Neutrophil (primary cell): ENCODE measurements at regions not wholly inside any gene's neighbourhood (a gene's known extent, or its start where the extent isn't known, plus 50 kb on each side); places are given as distances from the start of the nearest gene placed in this dataset.
"Not testable (repeated sequence)": the region's sequence is repeated elsewhere in the genome, so short reads cannot be mapped to it uniquely, and the experiment has no call there.

Experiments used
- H3K27ac ChIP-seq: fragments of 200-600 bp; sonication (generic); 2 replicates; pipeline ENCODE4 v1.5.1; 2016; ENCODE audit warnings: mild to moderate bottlenecking, moderate library complexity
- H3K27me3 ChIP-seq: fragments of 200-600 bp; sonication (generic); 2 replicates; pipeline ENCODE4 v1.6.0; 2016; ENCODE audit warnings: mild to moderate bottlenecking
- H3K36me3 ChIP-seq: fragments of 200-600 bp; sonication (generic); 2 replicates; pipeline ENCODE4 v1.5.1; 2017
- H3K4me1 ChIP-seq, 2 experiments: fragments of 200-600 bp in 1 of 2; sonication (generic) in 1 of 2; 1 replicate in 1 of 2; 2 replicates in 1 of 2; pipeline versions ENCODE4 v1.5.1 to v1.6.1; 2013 to 2016; ENCODE audit warnings: low read depth in 1 of 2, low read length in 1 of 2, mild to moderate bottlenecking in 1 of 2, moderate library complexity in 1 of 2; ENCODE audit not compliant: control insufficient read depth in 1 of 2, insufficient read depth in 1 of 2
- H3K4me3 ChIP-seq, 2 experiments: fragments of 200-600 bp in 1 of 2; sonication (generic) in 1 of 2; 1 replicate in 1 of 2; 2 replicates in 1 of 2; pipeline ENCODE4 v1.5.1; 2013 to 2016; ENCODE audit warnings: low read depth in 1 of 2, low read length in 1 of 2, mild to moderate bottlenecking in 1 of 2, moderate library complexity in 1 of 2
- H3K9me3 ChIP-seq: fragments of 200-600 bp; sonication (generic); 2 replicates; pipeline ENCODE4 v1.5.1; 2016
- TF ChIP-seq, protein P1 (sequence below): fragments of 200-600 bp; sonication (generic); IDR thresholded peaks from 2 replicates; pipeline ENCODE4 v1.5.1; 2016; ENCODE audit warnings: antibody characterized with exemption

DNA sequence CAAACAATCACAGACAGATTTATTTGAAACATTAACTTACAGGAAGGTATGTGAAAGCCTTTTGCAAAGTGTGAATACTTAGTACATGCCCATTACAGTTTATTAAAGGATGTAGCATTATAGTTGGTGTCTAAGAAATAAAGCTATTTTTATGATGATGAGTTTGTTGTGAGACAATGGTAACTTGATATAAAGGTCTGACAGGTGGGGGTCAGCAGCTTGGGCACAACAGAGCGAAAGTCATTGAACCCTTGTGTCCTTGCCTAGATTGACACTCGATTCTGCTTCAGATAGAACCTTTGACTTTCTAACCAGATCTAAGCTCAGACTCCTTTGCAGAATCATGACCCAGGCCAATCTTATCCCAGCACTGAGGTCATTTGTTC is 777.9 kb downstream of the NTRK3 start:
- TF ChIP-seq, protein P1, sequence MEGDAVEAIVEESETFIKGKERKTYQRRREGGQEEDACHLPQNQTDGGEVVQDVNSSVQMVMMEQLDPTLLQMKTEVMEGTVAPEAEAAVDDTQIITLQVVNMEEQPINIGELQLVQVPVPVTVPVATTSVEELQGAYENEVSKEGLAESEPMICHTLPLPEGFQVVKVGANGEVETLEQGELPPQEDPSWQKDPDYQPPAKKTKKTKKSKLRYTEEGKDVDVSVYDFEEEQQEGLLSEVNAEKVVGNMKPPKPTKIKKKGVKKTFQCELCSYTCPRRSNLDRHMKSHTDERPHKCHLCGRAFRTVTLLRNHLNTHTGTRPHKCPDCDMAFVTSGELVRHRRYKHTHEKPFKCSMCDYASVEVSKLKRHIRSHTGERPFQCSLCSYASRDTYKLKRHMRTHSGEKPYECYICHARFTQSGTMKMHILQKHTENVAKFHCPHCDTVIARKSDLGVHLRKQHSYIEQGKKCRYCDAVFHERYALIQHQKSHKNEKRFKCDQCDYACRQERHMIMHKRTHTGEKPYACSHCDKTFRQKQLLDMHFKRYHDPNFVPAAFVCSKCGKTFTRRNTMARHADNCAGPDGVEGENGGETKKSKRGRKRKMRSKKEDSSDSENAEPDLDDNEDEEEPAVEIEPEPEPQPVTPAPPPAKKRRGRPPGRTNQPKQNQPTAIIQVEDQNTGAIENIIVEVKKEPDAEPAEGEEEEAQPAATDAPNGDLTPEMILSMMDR, result no peak
- no peak overlapping the region for H3K4me3 ChIP-seq
- no peaks in the 10 kb centered on the region for H3K4me1 ChIP-seq
- no peaks in the 10 kb centered on the region for H3K9me3 ChIP-seq
- no peak overlapping the region for H3K27ac ChIP-seq
- no peaks in the 10 kb centered on the region for H3K27me3 ChIP-seq
- no peaks in the 10 kb centered on the region for H3K36me3 ChIP-seq

DNA sequence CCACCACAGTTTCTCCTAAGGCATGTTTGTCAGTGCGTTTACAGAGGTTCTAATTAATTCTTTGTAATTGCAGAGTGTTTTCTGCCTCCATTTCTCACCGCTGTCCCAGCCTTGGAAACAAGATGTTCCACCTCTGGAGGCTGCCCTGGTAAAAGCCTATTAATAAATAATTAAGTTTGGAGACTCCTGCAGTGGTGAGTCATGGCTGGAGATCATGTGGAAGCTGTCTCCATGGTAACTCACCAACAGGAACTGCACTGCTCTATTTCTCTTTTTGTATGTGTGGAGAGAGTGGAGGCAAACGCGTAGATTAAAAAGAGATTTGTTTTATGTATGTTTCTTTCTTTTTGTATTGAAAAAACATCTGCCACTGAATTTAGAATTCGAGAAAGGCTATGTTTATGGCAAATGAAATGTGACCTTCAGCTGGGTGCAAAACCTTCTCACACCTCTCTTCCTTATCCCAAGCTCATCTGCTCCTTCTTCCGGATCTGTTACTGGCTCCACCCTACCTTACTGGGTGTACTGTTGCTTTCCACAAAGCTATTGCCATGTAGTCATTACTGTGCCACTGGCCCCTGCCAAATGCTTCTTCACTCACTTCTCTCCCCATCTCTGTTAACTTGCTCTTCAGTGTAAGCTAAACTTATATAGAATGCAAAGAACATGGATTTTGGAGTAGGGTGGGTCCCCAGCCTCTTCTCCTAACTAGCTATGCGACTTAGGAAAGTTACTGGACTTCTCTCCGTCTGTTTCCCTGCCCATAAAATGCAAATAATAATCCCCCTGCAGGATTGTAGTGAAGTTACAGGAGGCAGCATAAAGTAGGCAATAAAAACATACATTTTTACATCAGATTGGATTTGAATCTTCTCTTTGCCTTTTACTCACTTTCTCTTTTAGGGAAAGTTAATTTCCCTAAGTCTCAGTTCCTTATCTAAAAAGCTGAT is 778.5 kb downstream of the NTRK3 start:
- TF ChIP-seq, protein P1, result no peak
- Histone ChIP-seq H3K27me3 (no peaks in the 10 kb centered on the region), H3K36me3 (no peaks in the 10 kb centered on the region), H3K9me3 (no peaks in the 10 kb centered on the region), H3K4me3 (no peak overlapping the region), H3K27ac (no peak overlapping the region), H3K4me1 (no peaks in the 10 kb centered on the region)

DNA sequence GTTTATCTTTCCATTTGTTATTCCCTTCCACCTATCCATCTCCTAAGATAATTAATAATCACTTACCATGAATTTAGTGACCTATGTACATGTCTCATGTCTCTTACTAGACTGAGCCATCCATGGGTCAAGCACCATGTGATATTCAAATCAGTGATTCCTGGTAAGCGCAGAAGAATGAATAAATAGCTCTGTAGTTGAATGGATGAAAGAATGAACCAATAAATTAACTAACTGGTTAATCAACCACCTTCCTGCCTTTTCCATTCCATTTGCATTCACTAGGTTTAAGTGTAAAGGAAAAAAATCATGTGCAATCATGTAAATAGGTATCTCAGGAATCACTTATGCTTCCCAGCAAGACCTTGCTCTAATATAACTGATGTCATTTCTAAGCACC is 779.5 kb downstream of the NTRK3 start:
- Histone ChIP-seq H3K27me3 (no peaks in the 10 kb centered on the region), H3K4me1 (no peaks in the 10 kb centered on the region), H3K27ac (no peak overlapping the region), H3K9me3 (no peaks in the 10 kb centered on the region), H3K36me3 (no peaks in the 10 kb centered on the region), H3K4me3 (no peak overlapping the region)
- TF ChIP-seq, protein P1, result no peak

DNA sequence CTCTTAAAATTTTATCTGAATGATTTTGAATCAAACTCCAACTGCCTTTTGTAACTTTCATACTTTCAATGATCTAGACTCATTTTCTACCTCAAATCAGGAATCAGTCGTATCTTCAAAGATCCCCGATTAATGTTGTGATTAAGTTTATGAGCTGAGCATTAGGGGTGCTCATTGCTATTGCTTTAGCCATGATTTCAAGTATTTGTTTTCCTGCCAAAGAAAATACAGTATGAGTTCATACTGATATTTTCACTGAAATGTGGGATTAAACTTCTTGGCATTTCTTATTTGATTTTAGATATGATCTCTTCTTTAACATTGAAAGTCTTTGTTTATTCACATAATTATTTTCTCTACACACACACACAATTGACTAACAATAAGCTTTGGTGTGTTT is 785.6 kb downstream of the NTRK3 start:
- H3K4me1 ChIP-seq, result no peaks in the 10 kb centered on the region
- no peaks in the 10 kb centered on the region for H3K36me3 ChIP-seq
- no peaks in the 10 kb centered on the region for H3K27me3 ChIP-seq
- TF ChIP-seq, protein P1, result no peak
- H3K27ac ChIP-seq, result no peak overlapping the region
- H3K9me3 ChIP-seq, result no peaks in the 10 kb centered on the region
- no peak overlapping the region for H3K4me3 ChIP-seq

DNA sequence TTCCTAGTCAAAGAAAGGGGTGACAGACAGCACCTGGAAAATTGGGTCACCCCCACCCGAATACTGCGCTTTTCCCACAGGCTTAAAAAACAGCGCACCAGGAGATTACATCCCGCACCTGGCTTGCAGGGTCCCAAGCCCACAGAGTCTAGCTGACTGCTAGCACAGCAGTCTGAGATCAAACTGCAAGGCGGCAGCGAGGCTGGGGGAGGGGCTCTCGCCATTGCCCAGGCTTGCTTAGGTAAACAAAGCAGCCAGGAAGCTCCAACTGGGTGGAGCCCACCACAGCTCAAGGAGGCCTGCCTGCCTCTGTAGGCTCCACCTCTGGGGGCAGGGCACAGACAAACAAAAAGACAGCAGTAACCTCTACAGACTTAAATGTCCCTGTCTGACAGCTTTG is 792.6 kb downstream of the NTRK3 start:
- H3K9me3 ChIP-seq, H3K36me3 ChIP-seq, H3K27me3 ChIP-seq, H3K4me3 ChIP-seq, H3K27ac ChIP-seq, H3K4me1 ChIP-seq: not testable (repeated sequence)

DNA sequence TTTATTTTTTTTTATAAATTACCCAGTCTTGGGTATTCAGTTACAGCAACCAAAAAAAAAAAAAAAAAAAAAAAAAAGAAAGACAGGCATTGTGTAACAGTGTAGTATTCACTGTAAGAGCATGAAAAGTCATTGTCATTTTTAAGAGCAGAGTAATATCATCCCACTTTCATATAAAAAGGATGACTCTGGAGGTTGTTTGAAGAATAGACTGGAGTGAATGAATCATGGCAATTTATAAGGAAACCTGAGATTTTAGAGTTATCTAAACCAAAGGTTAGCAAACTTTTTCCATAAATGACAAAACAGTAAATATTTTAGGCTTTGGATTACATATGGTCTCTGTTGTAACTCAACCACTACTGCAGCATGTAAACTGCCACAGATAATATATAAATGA is 794.9 kb downstream of the NTRK3 start:
- TF ChIP-seq, protein P1, result no peak
- H3K4me3 ChIP-seq, result no peak overlapping the region
- H3K27me3 ChIP-seq, result no peaks in the 10 kb centered on the region
- no peaks in the 10 kb centered on the region for H3K4me1 ChIP-seq
- no peak overlapping the region for H3K27ac ChIP-seq
- no peaks in the 10 kb centered on the region for H3K36me3 ChIP-seq
- no peaks in the 10 kb centered on the region for H3K9me3 ChIP-seq
